Tibial nerve (tissue), 4 donors: ENCODE measurements at regions not wholly inside any gene's neighbourhood (a gene's known extent, or its start where the extent isn't known, plus 50 kb on each side); places are given as distances from the start of the nearest gene placed in this dataset.

Source experiments
- DNase-seq, 2 donors: peaks; one replicate each; pipeline ENCODE4 v3.0.0-alpha.2; 2019; ENCODE audit warnings: low spot score in 2 of 2
- H3K27ac ChIP-seq, 4 donors: fragments of 200-600 bp; sonication (generic) in 3 of 4; one replicate each; pipeline ENCODE4 v1.5.1; 2017 to 2019; ENCODE audit warnings: mild to moderate bottlenecking in 1 of 4
- H3K27me3 ChIP-seq, 2 donors: fragments of 200-600 bp; sonication (generic) in 1 of 2; one replicate each; pipeline versions ENCODE4 v1.5.1 to v1.6.0; 2017 to 2019
- H3K36me3 ChIP-seq, 3 donors: fragments of 200-600 bp; sonication (generic); one replicate each; pipeline ENCODE4 v1.5.1; 2018 to 2019
- H3K4me1 ChIP-seq, 4 donors: fragments of 200-600 bp; sonication (generic) in 3 of 4; one replicate each; pipeline ENCODE4 v1.5.1; 2017 to 2019
- H3K4me3 ChIP-seq, 4 donors: fragments of 200-600 bp; sonication (generic) in 3 of 4; one replicate each; pipeline ENCODE4 v1.5.1; 2017 to 2019; ENCODE audit warnings: mild to moderate bottlenecking in 1 of 4, moderate library complexity in 1 of 4
- H3K9me3 ChIP-seq, 4 donors: fragments of 200-600 bp; sonication (generic) in 3 of 4; one replicate each; pipeline ENCODE4 v1.5.1; 2017 to 2019
- EP300 ChIP-seq, 2 donors: sonication (generic); formaldehyde crosslinking; IDR thresholded peaks; one replicate each; pipeline ENCODE4 v1.6.1; 2017; ENCODE audit warnings: antibody characterized with exemption in 2 of 2, mild to moderate bottlenecking in 1 of 2
- POLR2A ChIP-seq, 2 donors: fragments of 450-650 bp; IDR thresholded peaks; one replicate each; pipeline ENCODE4 v1.6.1; 2017; ENCODE audit warnings: antibody characterized with exemption in 2 of 2, mild to moderate bottlenecking in 2 of 2, moderate library complexity in 2 of 2
- WGBS, 2 donors: methylation state at CpG; one replicate each; pipeline ENCODE4 v1.1.5; 2018; 5-methylcytosine and 5-hydroxymethylcytosine counted together
- TF ChIP-seq, protein P1 (sequence below), 5 experiments: fragments of 200-600 bp in 3 of 5; fragments of 450-650 bp in 2 of 5; sonication (generic) in 3 of 5; IDR thresholded peaks; one replicate each; pipeline ENCODE4 v1.5.1; 2016 to 2019; ENCODE audit warnings: antibody characterized with exemption in 5 of 5, mild to moderate bottlenecking in 3 of 5, moderate library complexity in 2 of 5

DNA sequence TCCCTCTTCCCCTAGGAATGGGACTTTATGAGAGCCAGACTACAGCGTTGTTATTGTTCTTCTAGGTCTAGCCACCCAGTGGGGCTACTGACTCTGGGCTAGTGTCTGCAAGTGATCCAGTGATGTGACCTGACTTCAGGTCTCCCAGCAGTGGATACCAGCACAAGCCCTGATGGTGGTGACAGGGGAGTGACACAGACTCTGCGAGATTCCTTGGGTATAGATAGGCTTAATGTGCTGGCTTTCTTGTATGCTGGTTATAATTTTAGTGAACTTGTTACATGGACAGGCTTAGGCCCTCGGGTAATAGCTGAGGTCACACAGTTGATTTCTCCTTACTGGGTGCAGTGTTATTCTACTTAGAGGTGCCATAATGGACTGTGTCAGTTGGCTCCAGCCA lies 106.9 kb downstream of the TBC1D30 start:
- DNase-seq = no peak
- H3K27ac ChIP-seq = no peak overlapping the region
- WGBS, 2 donors = 95 to 97% methylated on average over 3 of the region's 3 CpGs
- H3K9me3 ChIP-seq = peaks cover 0 to 6% (median 0%) of the 10 kb centered on the region in 4 donors
- H3K36me3 ChIP-seq = no peaks in the 10 kb centered on the region
- TF ChIP-seq, protein P1, sequence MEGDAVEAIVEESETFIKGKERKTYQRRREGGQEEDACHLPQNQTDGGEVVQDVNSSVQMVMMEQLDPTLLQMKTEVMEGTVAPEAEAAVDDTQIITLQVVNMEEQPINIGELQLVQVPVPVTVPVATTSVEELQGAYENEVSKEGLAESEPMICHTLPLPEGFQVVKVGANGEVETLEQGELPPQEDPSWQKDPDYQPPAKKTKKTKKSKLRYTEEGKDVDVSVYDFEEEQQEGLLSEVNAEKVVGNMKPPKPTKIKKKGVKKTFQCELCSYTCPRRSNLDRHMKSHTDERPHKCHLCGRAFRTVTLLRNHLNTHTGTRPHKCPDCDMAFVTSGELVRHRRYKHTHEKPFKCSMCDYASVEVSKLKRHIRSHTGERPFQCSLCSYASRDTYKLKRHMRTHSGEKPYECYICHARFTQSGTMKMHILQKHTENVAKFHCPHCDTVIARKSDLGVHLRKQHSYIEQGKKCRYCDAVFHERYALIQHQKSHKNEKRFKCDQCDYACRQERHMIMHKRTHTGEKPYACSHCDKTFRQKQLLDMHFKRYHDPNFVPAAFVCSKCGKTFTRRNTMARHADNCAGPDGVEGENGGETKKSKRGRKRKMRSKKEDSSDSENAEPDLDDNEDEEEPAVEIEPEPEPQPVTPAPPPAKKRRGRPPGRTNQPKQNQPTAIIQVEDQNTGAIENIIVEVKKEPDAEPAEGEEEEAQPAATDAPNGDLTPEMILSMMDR (IDR thresholded peaks at IDR 0.05) = no peak
- TF ChIP-seq EP300 (IDR thresholded peaks at IDR 0.05) (no peak), POLR2A (IDR thresholded peaks at IDR 0.05) (no peak)
- no peak overlapping the region for H3K4me3 ChIP-seq
- no peaks in the 10 kb centered on the region for H3K27me3 ChIP-seq
- no peaks in the 10 kb centered on the region for H3K4me1 ChIP-seq

DNA sequence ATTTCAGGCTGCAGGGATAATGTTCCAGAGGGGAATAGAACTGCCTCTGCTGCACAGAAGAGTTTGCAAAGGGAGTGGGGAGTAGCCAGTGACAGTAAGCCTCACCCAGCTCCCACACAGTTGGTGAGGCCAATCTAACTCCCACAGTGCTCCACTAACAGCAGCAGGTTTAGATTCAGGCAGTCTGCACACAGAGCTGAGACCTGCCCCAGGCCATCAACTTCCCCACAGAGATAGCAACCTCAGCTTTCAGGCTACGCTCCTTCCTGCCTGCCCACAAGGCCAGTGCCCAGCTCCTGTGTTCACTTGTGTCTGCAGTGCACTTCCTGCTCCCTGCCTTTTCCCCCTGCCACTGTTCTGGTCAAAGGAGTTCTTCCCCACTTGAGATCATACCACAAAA lies 107.5 kb downstream of the TBC1D30 start:
- Histone ChIP-seq H3K9me3 (peaks cover 0 to 6% (median 0%) of the 10 kb centered on the region in 4 donors), H3K4me1 (no peaks in the 10 kb centered on the region), H3K4me3 (no peak overlapping the region), H3K36me3 (no peaks in the 10 kb centered on the region), H3K27me3 (no peaks in the 10 kb centered on the region), H3K27ac (no peak overlapping the region)
- TF ChIP-seq, protein P1 (IDR thresholded peaks at IDR 0.05) = no peak
- TF ChIP-seq EP300 (IDR thresholded peaks at IDR 0.05) (no peak), POLR2A (IDR thresholded peaks at IDR 0.05) (no peak)
- 91 to 94% methylated on average over 1 of the region's 1 CpG for WGBS, 2 donors
- no peak for DNase-seq

DNA sequence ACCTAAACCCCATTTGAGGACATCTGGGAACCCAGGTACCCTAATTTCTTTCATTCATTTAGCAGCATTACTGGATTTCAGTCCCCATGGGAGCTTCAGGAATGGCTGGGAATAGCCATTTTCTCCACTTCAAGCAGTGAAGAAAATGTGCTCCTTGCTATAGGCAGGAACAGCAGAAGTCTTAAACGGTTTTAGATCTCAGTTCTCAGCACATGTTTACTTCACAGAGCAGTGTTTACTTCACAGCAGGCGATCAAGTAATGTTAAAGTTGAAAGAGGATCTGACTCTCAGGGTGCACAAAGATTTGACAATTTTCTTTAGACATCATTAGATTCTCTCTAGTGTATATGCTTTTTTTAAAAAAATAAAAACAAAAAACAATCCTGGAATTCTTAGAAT lies 109.3 kb downstream of the TBC1D30 start:
- H3K4me1 ChIP-seq = no peaks in the 10 kb centered on the region
- TF ChIP-seq EP300 (IDR thresholded peaks at IDR 0.05) (no peak), POLR2A (IDR thresholded peaks at IDR 0.05) (no peak)
- TF ChIP-seq, protein P1 (IDR thresholded peaks at IDR 0.05) = no peak
- peaks cover 0 to 5% (median 0%) of the 10 kb centered on the region in 4 donors for H3K9me3 ChIP-seq
- 45 to 50% methylated on average over 2 of the region's 2 CpGs for WGBS, 2 donors
- H3K27me3 ChIP-seq = no peaks in the 10 kb centered on the region
- no peaks in the 10 kb centered on the region for H3K36me3 ChIP-seq
- no peak overlapping the region for H3K27ac ChIP-seq
- H3K4me3 ChIP-seq = no peak overlapping the region
- no peak for DNase-seq

DNA sequence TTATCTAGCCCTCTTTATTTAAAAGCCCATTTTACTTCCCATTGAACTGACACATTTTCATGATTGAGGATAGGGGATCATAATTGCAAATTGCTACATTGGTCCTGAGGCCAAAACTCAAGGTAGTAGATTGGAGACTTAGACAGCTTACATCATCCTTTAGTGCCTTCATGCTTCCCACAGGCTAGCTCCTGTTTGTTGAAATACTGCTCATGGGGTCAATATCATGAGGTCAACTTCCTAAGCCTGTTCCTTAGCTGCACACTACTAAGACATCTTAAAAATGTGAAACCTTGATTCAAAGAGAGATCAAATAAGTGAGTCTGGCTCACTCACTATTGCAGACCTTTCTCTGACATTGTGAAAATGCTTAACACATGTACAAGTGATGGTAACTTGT lies 113.0 kb downstream of the TBC1D30 start:
- no peaks in the 10 kb centered on the region for H3K36me3 ChIP-seq
- no peaks in the 10 kb centered on the region for H3K4me1 ChIP-seq
- H3K9me3 ChIP-seq = no peaks in the 10 kb centered on the region
- H3K4me3 ChIP-seq = no peak overlapping the region
- H3K27ac ChIP-seq = no peak overlapping the region
- no peak for DNase-seq
- TF ChIP-seq, protein P1 (IDR thresholded peaks at IDR 0.05) = no peak
- TF ChIP-seq EP300 (IDR thresholded peaks at IDR 0.05) (no peak), POLR2A (IDR thresholded peaks at IDR 0.05) (no peak)
- H3K27me3 ChIP-seq = no peaks in the 10 kb centered on the region

DNA sequence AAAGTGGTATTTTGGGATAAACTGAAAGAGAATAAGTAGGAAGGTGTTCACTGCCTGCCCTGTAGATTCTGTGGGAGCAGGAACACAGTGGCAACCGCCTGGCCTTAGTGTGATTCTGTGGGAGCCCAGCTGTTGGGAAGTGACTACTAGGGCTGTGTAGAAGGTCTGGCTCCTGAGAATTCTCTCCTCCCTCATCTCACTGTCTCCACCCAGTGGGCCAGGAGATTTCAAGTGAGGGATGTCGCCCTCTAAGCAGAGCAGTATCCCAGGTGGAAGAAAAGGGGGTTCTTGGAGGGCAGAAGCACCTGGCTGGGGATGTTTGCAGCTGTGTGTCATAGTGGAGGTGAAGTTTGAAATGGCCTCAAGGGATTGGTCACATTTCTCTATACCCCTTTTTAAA lies 113.7 kb downstream of the TBC1D30 start:
- Histone ChIP-seq H3K27me3 (no peaks in the 10 kb centered on the region), H3K9me3 (no peaks in the 10 kb centered on the region), H3K36me3 (no peaks in the 10 kb centered on the region), H3K4me3 (no peak overlapping the region), H3K27ac (no peak overlapping the region), H3K4me1 (no peaks in the 10 kb centered on the region)
- WGBS, 2 donors = 71 to 94% methylated on average over 2 of the region's 2 CpGs
- no peak for DNase-seq
- TF ChIP-seq, protein P1 (IDR thresholded peaks at IDR 0.05) = no peak
- no peak for TF ChIP-seq EP300 (IDR thresholded peaks at IDR 0.05)
- no peak for TF ChIP-seq POLR2A (IDR thresholded peaks at IDR 0.05)
